ENCODE measurements at regions not wholly inside any gene's neighbourhood (a gene's known extent, or its start where the extent isn't known, plus 50 kb on each side); places are given as distances from the start of the nearest gene placed in this dataset.

GRCh38 chr5:136710834-136711233 lies 345.5 kb upstream of the TRPC7 start:
- no peaks in the 10 kb centered on the region for H3K4me1 ChIP-seq (ENCODE audit: control insufficient read depth, extremely low read depth, insufficient read depth, low read length)
- no peak overlapping the region for H3K4me2 ChIP-seq (ENCODE audit: extremely low read depth, insufficient read depth, low read length)
- H4K20me1 ChIP-seq (ENCODE audit: control insufficient read depth, extremely low read depth, insufficient read depth, low read length): no peaks in the 10 kb centered on the region
- H3K4me3 ChIP-seq (replicated peaks in 1 of 4; ENCODE audit: control extremely low read depth in 1 of 4, insufficient read depth in 1 of 4, low read depth in 3 of 4, low read length in 4 of 4): no peak overlapping the region
- no peaks in the 10 kb centered on the region for H3K36me3 ChIP-seq (ENCODE audit: control insufficient read depth, insufficient read depth, low read length)
- H3K27ac ChIP-seq (ENCODE audit: insufficient read depth, low read length): no peak overlapping the region
- H3K79me2 ChIP-seq (ENCODE audit: control insufficient read depth, insufficient read depth, low read length): no peaks in the 10 kb centered on the region
- H2AFZ ChIP-seq (ENCODE audit: low read length): no peak overlapping the region
- no peak for TF ChIP-seq EZH2 (IDR thresholded peaks at IDR 0.05; ENCODE audit: low read length, missing control alignments)
- TF ChIP-seq CTCF (conservative IDR thresholded peaks at IDR 0.05 in 1 of 2, IDR thresholded peaks at IDR 0.05 in 1 of 2; ENCODE audit: low read depth in 1 of 2, low read length in 2 of 2): no peak
- no peak for DNase-seq (ENCODE audit: low read depth in 2 of 2)
- H3K9me3 ChIP-seq (ENCODE audit: control insufficient read depth, insufficient read depth, low read depth, low read length): no peaks in the 10 kb centered on the region
- no peaks in the 10 kb centered on the region for H3K27me3 ChIP-seq (ENCODE audit: control insufficient read depth, insufficient read depth, low read length)
- H3K9ac ChIP-seq (ENCODE audit: insufficient read depth, low read length): no peak overlapping the region

DNA sequence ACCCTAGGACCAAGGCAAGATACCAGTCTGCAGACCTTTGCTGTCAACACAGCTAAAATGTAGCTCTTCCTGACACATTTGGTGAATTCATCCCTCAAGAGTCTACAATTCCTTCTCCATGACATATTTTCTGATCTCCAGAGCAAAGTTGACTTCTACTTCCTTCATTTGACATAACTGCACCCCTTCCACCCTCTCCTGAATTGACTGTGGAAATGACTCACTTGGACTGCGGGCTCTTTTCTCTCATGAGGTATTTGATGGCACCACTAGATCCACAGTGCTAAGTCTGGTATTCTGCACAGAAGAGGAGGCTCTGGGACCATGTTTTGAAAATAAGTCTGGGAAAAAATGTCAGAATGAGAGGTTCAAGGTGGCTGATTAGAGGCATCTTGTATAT lies 338.4 kb upstream of the TRPC7 start:
- Histone ChIP-seq H3K4me1 (ENCODE audit: control insufficient read depth, extremely low read depth, insufficient read depth, low read length) (no peaks in the 10 kb centered on the region), H3K9ac (ENCODE audit: insufficient read depth, low read length) (no peak overlapping the region), H3K4me3 (replicated peaks in 1 of 4; ENCODE audit: control extremely low read depth in 1 of 4, insufficient read depth in 1 of 4, low read depth in 3 of 4, low read length in 4 of 4) (no peak overlapping the region), H3K27me3 (ENCODE audit: control insufficient read depth, insufficient read depth, low read length) (no peaks in the 10 kb centered on the region), H3K27ac (ENCODE audit: insufficient read depth, low read length) (no peak overlapping the region), H4K20me1 (ENCODE audit: control insufficient read depth, extremely low read depth, insufficient read depth, low read length) (no peaks in the 10 kb centered on the region), H2AFZ (ENCODE audit: low read length) (no peak overlapping the region), H3K79me2 (ENCODE audit: control insufficient read depth, insufficient read depth, low read length) (no peaks in the 10 kb centered on the region), H3K4me2 (ENCODE audit: extremely low read depth, insufficient read depth, low read length) (no peak overlapping the region), H3K9me3 (ENCODE audit: control insufficient read depth, insufficient read depth, low read depth, low read length) (no peaks in the 10 kb centered on the region), H3K36me3 (ENCODE audit: control insufficient read depth, insufficient read depth, low read length) (no peaks in the 10 kb centered on the region)
- peak in 1 of 2 donors; percentile 2 for DNase-seq (ENCODE audit: low read depth in 2 of 2)
- TF ChIP-seq CTCF (conservative IDR thresholded peaks at IDR 0.05 in 1 of 2, IDR thresholded peaks at IDR 0.05 in 1 of 2; ENCODE audit: low read depth in 1 of 2, low read length in 2 of 2) (no peak), EZH2 (IDR thresholded peaks at IDR 0.05; ENCODE audit: low read length, missing control alignments) (no peak)

DNA sequence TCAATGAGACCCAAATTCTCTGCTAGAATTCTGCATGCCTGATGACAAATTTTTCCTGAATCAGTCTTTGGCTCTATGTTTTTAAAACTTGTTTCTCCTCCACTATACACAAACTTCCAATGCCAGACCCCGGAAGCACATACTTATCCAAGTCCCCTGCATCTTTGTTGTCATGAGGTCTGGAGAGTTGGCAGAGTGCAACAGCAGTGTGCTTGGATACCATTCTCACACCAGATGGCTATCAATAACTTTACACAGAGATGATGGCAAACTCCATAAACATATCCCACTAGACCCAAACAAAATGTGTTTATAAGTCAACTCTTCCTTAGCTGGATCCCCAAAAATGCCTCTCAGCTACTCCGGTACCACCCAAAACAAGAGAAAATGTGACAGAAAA lies 337.7 kb upstream of the TRPC7 start:
- Histone ChIP-seq H3K27me3 (ENCODE audit: control insufficient read depth, insufficient read depth, low read length) (no peaks in the 10 kb centered on the region), H4K20me1 (ENCODE audit: control insufficient read depth, extremely low read depth, insufficient read depth, low read length) (no peaks in the 10 kb centered on the region), H3K79me2 (ENCODE audit: control insufficient read depth, insufficient read depth, low read length) (no peaks in the 10 kb centered on the region), H3K27ac (ENCODE audit: insufficient read depth, low read length) (no peak overlapping the region), H3K9me3 (ENCODE audit: control insufficient read depth, insufficient read depth, low read depth, low read length) (no peaks in the 10 kb centered on the region), H3K36me3 (ENCODE audit: control insufficient read depth, insufficient read depth, low read length) (no peaks in the 10 kb centered on the region), H3K9ac (ENCODE audit: insufficient read depth, low read length) (no peak overlapping the region), H3K4me1 (ENCODE audit: control insufficient read depth, extremely low read depth, insufficient read depth, low read length) (no peaks in the 10 kb centered on the region), H3K4me2 (ENCODE audit: extremely low read depth, insufficient read depth, low read length) (no peak overlapping the region), H2AFZ (ENCODE audit: low read length) (no peak overlapping the region), H3K4me3 (replicated peaks in 1 of 4; ENCODE audit: control extremely low read depth in 1 of 4, insufficient read depth in 1 of 4, low read depth in 3 of 4, low read length in 4 of 4) (no peak overlapping the region)
- DNase-seq (ENCODE audit: low read depth in 2 of 2): no peak
- TF ChIP-seq CTCF (conservative IDR thresholded peaks at IDR 0.05 in 1 of 2, IDR thresholded peaks at IDR 0.05 in 1 of 2; ENCODE audit: low read depth in 1 of 2, low read length in 2 of 2) (no peak), EZH2 (IDR thresholded peaks at IDR 0.05; ENCODE audit: low read length, missing control alignments) (no peak)
